GM19025 (cell line): ENCODE measurements at regions not wholly inside any gene's neighbourhood (a gene's known extent, or its start where the extent isn't known, plus 50 kb on each side); places are given as distances from the start of the nearest gene placed in this dataset.

ENCODE experiments used
- ATAC-seq: cut with Tn5 transposase; IDR thresholded peaks from one replicate; pipeline ENCODE4 v1.9.1; 2021; ENCODE audit warnings: mild to moderate bottlenecking, low read depth, moderate library complexity; ENCODE audit not compliant: unreplicated experiment

- ATAC-seq: no peak
These were observed 180.4 kb downstream of the GAS1 start for GRCh38 chr9:86766912-86767311.

GRCh38 chr9:86766511-86766910 is 180.8 kb downstream of the GAS1 start:
- ATAC-seq: no peak

- ATAC-seq: no peak
These were observed 181.4 kb downstream of the GAS1 start for GRCh38 chr9:86765746-86766430.

- no peak for ATAC-seq
These were observed 182.5 kb downstream of the GAS1 start for GRCh38 chr9:86764671-86765343.

- no peak for ATAC-seq
These were observed 183.1 kb downstream of the GAS1 start for GRCh38 chr9:86764221-86764624.

GRCh38 chr9:86763791-86764190 is 183.5 kb downstream of the GAS1 start:
- ATAC-seq: no peak

- ATAC-seq: no peak
These were observed 190.0 kb downstream of the GAS1 start for GRCh38 chr9:86757382-86757720.

- ATAC-seq: no peak
These were observed 190.5 kb downstream of the GAS1 start for GRCh38 chr9:86756576-86757381.

GRCh38 chr9:86755561-86755941 is 191.8 kb downstream of the GAS1 start:
- no peak for ATAC-seq

- no peak for ATAC-seq
These were observed 192.4 kb downstream of the GAS1 start for GRCh38 chr9:86754581-86755560.

- ATAC-seq: no peak
These were observed 193.5 kb downstream of the GAS1 start for GRCh38 chr9:86753836-86754235.

- no peak for ATAC-seq
These were observed 194.6 kb downstream of the GAS1 start for GRCh38 chr9:86752733-86753132.

GRCh38 chr9:86751956-86752355 is 195.3 kb downstream of the GAS1 start:
- ATAC-seq: no peak

- ATAC-seq: no peak
These were observed 196.1 kb downstream of the GAS1 start for GRCh38 chr9:86751207-86751606.

- ATAC-seq: no peak
These were observed 197.4 kb downstream of the GAS1 start for GRCh38 chr9:86749894-86750255.

- ATAC-seq: no peak
These were observed 198.0 kb downstream of the GAS1 start for GRCh38 chr9:86749161-86749893.

GRCh38 chr9:86747711-86748110 is 199.6 kb downstream of the GAS1 start:
- no peak for ATAC-seq

GRCh38 chr9:86741311-86742208 is 205.7 kb downstream of the GAS1 start:
- ATAC-seq: no peak
